ENCODE measurements at regions not wholly inside any gene's neighbourhood (a gene's known extent, or its start where the extent isn't known, plus 50 kb on each side); places are given as distances from the start of the nearest gene placed in this dataset.

DNA sequence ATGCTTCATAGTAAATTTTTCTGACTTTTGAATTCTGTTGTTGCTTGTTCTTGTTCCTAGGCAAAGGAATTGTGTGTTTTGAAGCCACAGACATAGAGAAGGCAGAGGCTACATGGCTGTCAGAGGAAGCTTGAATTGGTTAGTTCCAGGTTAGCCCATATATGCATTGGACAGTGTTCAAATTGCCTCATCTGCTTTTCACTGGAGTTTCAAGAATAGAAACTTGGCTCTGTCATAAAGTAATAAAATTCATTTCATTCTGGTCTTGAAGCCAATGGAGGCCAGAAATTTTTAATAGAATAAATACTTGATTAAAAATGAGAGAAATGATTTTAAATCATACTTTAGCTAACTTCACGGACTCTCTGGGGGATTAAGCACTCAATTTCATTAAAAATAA, 178.0 kb downstream of the YIPF5 start:
- no peak for DNase-seq

- no peak for DNase-seq
These were observed 167.6 kb downstream of the YIPF5 start for GRCh38 chr5:144002876-144003275.

GRCh38 chr5:144003636-144004035, 166.8 kb downstream of the YIPF5 start:
- DNase-seq = no peak

DNA sequence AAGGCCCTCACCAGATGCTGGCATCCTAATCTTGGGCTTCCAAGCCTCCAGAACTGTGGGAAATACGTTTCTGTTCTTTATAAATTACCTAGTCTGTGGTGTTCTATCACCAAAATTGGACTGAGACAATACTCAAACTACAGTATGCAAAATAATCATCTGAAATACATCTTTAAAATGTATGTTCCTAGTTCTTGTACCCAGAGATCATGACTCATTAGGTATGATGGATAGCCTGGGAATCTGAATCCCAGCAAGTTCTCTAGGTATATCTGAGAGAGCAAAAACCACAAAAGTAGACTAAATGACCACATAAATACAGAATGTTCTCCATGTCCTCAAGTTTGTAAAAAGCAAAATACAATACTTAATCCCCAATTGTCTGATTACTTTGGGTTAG, 166.3 kb downstream of the YIPF5 start:
- DNase-seq = no peak

DNA sequence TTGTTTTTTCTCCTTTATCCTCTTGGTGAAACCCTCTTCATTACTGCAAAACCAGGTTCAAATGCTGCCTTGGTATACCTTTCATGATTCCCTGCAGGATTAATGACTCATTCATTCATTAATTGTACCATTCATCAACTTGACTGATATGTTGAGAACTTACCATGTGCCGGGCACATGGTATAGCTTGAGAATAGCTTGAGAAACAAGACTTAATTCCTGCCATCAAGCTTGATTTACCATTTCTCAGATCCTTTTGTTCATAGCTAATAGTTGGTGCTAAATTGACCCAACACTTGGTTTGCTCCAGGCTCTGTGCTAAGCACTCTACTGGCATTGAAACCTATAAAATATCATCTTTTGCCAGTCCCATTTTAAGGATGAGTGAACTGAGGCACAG, 165.7 kb downstream of the YIPF5 start:
- DNase-seq = no peak

- no peak for DNase-seq
These were observed 161.3 kb downstream of the YIPF5 start for GRCh38 chr5:144009116-144009515.

DNA sequence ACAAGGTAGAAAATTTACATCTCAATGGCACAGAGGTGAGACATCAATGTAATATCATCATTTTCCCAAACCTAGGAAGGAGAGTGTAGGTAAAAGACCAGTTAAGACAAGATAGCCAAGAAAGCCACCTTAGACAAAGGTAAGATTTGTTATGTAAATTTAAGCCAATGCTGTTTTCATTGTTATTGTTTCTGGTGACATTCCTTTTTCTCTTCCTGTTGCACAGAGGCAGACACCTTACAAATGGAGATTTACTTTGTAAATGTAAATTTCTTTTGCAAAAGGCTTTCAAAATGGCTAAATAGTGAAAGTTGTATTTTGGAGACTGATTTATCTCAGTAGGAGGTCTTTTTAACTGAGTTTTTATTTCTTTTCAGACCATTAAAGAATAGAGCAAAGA, 159.1 kb downstream of the YIPF5 start:
- no peak for DNase-seq

DNA sequence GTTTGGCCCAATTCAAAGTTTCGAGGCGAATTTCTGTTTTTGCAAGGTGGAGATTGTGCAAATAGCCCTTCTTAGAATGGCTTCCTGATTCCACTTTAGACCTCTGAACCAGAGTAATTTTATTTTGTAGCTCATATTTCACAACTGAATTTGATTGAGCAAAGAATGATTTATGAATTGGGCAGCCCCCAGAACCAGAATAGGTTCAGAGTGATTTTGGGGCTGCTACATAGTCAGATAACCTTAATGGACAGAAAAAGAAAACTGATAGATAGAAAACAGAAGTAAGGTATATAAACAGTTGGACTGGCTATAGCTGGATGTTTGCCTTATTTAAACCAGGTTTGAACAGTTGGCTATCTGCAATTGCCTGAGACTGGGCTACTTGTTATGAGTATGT, 156.6 kb downstream of the YIPF5 start:
- no peak for DNase-seq

- no peak for DNase-seq
These were observed 154.5 kb downstream of the YIPF5 start for GRCh38 chr5:144015961-144016360.

- no peak for DNase-seq
These were observed 153.3 kb downstream of the YIPF5 start for GRCh38 chr5:144017119-144017518.

GRCh38 chr5:144017631-144018030, 152.8 kb downstream of the YIPF5 start:
- no peak for DNase-seq

DNA sequence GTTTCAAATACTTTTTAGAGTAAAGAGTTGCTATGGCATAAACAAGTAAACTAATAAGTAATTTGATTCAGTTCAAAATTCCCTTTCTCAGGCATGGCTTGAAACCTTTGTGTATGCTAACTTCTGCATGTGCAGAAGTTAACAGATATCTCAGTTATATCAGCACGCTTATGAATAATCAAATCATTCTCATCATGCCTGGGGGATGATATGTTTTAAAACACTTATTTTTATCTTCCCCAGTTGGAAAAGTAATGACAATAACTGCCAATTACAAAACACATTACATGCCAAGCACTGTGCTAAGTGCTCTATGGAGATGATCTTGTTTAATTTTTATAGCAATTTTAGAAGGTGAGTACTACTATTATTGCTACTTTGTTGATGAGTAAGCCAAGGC, 146.4 kb downstream of the YIPF5 start:
- no peak for DNase-seq

- no peak for DNase-seq
These were observed 145.9 kb downstream of the YIPF5 start for GRCh38 chr5:144024545-144024944.

GRCh38 chr5:144026286-144026685, 144.2 kb downstream of the YIPF5 start:
- DNase-seq = no peak

- DNase-seq = peak in 21 of 58 donors; percentile 0 to 57 (median 15)
These were observed 142.4 kb downstream of the YIPF5 start for GRCh38 chr5:144028058-144028457.

GRCh38 chr5:144028636-144029035, 141.8 kb downstream of the YIPF5 start:
- no peak for DNase-seq

GRCh38 chr5:144030904-144031303, 139.6 kb downstream of the YIPF5 start:
- DNase-seq = no peak

DNA sequence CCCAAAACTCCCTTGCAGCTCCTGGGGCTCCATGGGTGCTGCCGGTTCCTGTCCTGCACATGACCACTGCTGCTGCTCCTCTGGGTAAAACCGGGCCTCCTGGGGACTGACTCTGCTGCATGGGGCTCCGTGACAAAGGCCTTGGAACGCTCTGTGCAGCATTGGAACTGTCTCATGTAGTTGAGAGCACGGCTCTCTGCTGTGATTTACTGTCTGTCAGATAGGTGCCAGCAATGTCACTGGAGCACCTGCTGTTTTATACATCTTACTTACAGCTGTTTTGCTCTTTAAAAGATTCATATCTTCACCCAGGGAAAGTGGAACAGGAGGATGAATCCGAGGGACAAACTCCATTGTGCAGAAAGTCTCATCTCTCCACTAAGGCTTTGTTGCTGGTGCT, 138.1 kb downstream of the YIPF5 start:
- DNase-seq = no peak

DNA sequence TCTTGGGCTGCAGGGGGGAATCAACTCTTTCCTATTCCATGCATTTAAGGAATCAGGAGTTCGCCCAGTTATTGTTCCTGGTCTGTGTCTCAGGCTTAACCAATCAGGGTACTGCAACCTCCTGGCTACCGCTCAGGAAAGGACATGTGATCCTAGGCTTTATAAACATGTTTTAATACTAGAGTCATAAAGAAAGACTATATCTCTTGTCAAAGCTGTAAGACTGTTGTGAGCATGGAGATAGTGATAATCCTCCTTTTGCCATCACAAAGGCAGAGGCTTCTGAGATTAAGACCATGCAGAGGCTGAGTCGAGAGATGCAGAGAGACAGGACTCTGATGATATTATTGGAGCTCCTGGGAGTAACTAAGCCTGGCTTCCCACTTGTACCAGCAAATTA, 137.0 kb downstream of the YIPF5 start:
- DNase-seq = no peak

DNA sequence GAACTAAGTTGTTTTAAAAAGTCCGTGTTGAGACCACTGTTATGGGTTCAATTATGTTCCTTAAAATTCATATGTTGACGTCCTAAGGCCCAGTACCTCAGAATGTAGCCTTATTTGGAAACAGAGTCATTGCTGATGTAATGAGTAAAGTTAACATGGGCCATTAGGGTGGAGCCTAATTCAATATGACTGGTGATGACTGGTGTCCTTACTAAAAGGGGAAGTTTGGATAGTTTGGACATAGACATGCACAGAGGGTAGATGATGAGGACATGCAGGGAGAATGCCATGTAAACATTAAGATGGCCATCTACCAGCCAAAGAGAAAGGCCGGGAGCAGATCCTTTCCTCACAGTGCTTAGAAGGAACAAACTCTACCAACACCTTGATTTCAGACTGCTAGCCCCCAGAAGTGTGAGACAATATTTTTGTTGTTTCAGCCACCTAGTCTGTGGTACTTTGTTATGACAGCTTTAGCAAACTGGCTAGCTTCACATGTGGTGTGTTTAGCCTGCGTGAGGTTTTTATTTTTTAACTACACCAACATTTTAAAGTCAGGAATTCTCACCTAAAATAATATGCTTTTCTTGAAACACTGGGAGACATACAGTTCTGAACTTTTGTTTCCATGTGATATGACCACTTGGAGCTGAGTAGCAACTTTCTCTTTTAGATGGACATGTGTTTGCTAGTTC, 135.3 kb downstream of the YIPF5 start:
- DNase-seq = no peak

DNA sequence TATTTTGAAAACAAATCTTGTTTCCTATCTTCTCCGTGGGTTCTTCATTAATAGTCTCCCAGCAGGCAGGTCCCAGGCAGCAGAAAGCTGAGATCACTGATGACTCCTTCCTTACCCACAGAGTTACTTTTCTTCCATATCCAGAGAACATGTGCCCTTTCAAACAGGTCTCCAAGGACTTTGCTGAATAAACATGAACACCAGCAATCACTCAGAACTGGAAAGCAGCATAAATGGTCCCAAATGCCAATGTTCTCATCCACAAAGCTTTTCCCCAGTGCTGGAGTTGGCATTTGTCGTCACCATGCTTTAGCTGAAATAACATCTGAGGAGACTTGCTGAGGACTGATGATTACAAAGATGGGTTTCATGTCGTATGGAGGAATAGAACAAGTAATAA, 134.0 kb downstream of the YIPF5 start:
- DNase-seq = no peak

- DNase-seq = no peak
These were observed 129.7 kb downstream of the YIPF5 start for GRCh38 chr5:144040615-144041305.

- no peak for DNase-seq
These were observed 128.3 kb downstream of the YIPF5 start for GRCh38 chr5:144042156-144042555.

All from anterior cingulate cortex (tissue), 58 donors.